Panc1 (cell line): ENCODE measurements at regions not wholly inside any gene's neighbourhood (a gene's known extent, or its start where the extent isn't known, plus 50 kb on each side); places are given as distances from the start of the nearest gene placed in this dataset.

Experiments used
- ATAC-seq: fragments of 200-7000 bp; cut with Tn5 transposase; 2 replicates; pipeline ENCODE4 v1.9.1; 2020; ENCODE audit warnings: mild to moderate bottlenecking, moderate library complexity
- BruUV-seq: library from RNA; stranded (reverse); fragments of 400-500 nt; replicated peaks from 2 replicates; lab custom pipeline; 2021; lab: Mats Ljungman, UMichigan
- CTCF ChIA-PET: fragments of 300-600 bp; sonication (Branson Sonifier 250); formaldehyde crosslinking; loops from one replicate; lab custom pipeline; 2022; ENCODE audit warnings: antibody characterized with exemption; lab: Charles Lee
- POLR2A ChIA-PET: fragments of 300-600 bp; sonication (Branson Sonifier 250); formaldehyde crosslinking; loops from one replicate; lab custom pipeline; 2022; ENCODE audit warnings: antibody characterized with exemption; lab: Charles Lee
- DNase-seq: peaks from one replicate; pipeline ENCODE4 v3.0.0-alpha.2; 2010; ENCODE audit warnings: low read depth, low spot score
- H3K27ac ChIP-seq: 2 replicates; pipeline ENCODE4 v1.5.1; 2011; ENCODE audit warnings: mild to moderate bottlenecking, low read length, inconsistent platforms
- H3K27me3 ChIP-seq: fragments of 200-500 bp; sonication (Bioruptor generic); 2 replicates; pipeline ENCODE4 v1.6.0; 2014; ENCODE audit warnings: low read length, inconsistent platforms; ENCODE audit not compliant: control insufficient read depth, insufficient read depth
- H3K36me3 ChIP-seq: fragments of 200-500 bp; sonication (Bioruptor generic); 2 replicates; pipeline ENCODE4 v1.5.1; 2014; ENCODE audit warnings: inconsistent platforms, mild to moderate bottlenecking, low read length, moderate library complexity; ENCODE audit not compliant: control insufficient read depth, insufficient read depth
- H3K4me1 ChIP-seq: 2 replicates; pipeline ENCODE4 v1.5.1; 2011; ENCODE audit warnings: inconsistent platforms, mild to moderate bottlenecking, low read length, moderate library complexity; ENCODE audit not compliant: control insufficient read depth, insufficient read depth
- H3K4me3 ChIP-seq, 2 experiments: 2 replicates each; pipeline ENCODE4 v1.5.1; 2011 to 2012; ENCODE audit warnings: low read depth in 2 of 2, low read length in 2 of 2, mild to moderate bottlenecking in 2 of 2, inconsistent platforms in 1 of 2, moderate library complexity in 1 of 2
- H3K9me3 ChIP-seq: fragments of 200-500 bp; sonication (Bioruptor generic); 2 replicates; pipeline ENCODE4 v1.5.1; 2014; ENCODE audit warnings: low read depth, mild to moderate bottlenecking, inconsistent platforms, low read length, moderate library complexity; ENCODE audit not compliant: control insufficient read depth, insufficient read depth
- CTCF ChIP-seq: fragments of 450-650 bp; IDR thresholded peaks from 2 replicates; pipeline ENCODE4 v1.5.1; 2017; ENCODE audit warnings: mild to moderate bottlenecking
- POLR2AphosphoS5 ChIP-seq: IDR thresholded peaks from 2 replicates; pipeline ENCODE4 v1.6.1; 2012; ENCODE audit warnings: mild to moderate bottlenecking, low read depth, low read length, moderate library complexity
- REST ChIP-seq, 2 experiments: IDR thresholded peaks; 2 replicates each; pipeline ENCODE4 v1.6.1; 2011 to 2012; ENCODE audit warnings: low read depth in 2 of 2, control low read depth in 1 of 2, low read length in 1 of 2, mild to moderate bottlenecking in 1 of 2, moderate library complexity in 1 of 2; ENCODE audit not compliant: insufficient read depth in 1 of 2
- SIN3A ChIP-seq: IDR thresholded peaks from 2 replicates; pipeline ENCODE4 v1.6.1; 2012; ENCODE audit warnings: low read depth, mild to moderate bottlenecking, low read length, moderate library complexity, borderline replicate concordance; ENCODE audit not compliant: insufficient read depth
- TCF7L2 ChIP-seq: IDR thresholded peaks from 2 replicates; pipeline ENCODE4 v1.6.1; 2011; ENCODE audit warnings: mild to moderate bottlenecking, low read depth, low read length, inconsistent platforms
- in situ Hi-C: cut with HindIII; loops from 2 replicates; pipeline ENCODE4 v1.10.0; 2016; ENCODE audit warnings: low sequenced_read_pairs, low pct_unique_long_range_greater_than_20kb
- intact Hi-C: fragments of 100-400 bp; cut with micrococcal nuclease; formaldehyde crosslinking; loops from one replicate; pipeline ENCODE4 v1.10.0; 2022; ENCODE audit not compliant: unreplicated experiment

- CTCF ChIA-PET, result no interaction called here
- DNase-seq, result no peak
- no peak for TF ChIP-seq POLR2AphosphoS5
- no peak for TF ChIP-seq SIN3A
- no peak for TF ChIP-seq REST (IDR thresholded peaks at IDR 0.05; ENCODE audit: insufficient read depth in 1 of 2, low read depth in 2 of 2, low read length in 1 of 2)
- TF ChIP-seq CTCF, result no peak
- TF ChIP-seq TCF7L2, result no peak
- Histone ChIP-seq H3K4me1 (no peaks in the 10 kb centered on the region), H3K4me3 (no peak overlapping the region), H3K27ac (no peak overlapping the region), H3K36me3 (no peaks in the 10 kb centered on the region), H3K9me3 (no peaks in the 10 kb centered on the region), H3K27me3 (no peaks in the 10 kb centered on the region)
- no peak for ATAC-seq
- POLR2A ChIA-PET, result no interaction called here
- no TSS peak for BruUV-seq
- in situ Hi-C loops (no loop called here), intact Hi-C loops (loop anchor here (5.0 kb wide), 1 partner anchor 840 kb away; no protein-coding TSS in a partner anchor)
Observed at GRCh38 chr4:104017213-104017612, 297.4 kb upstream of the TACR3 start.

- Histone ChIP-seq H3K27me3 (no peaks in the 10 kb centered on the region), H3K27ac (no peak overlapping the region), H3K4me1 (no peaks in the 10 kb centered on the region), H3K36me3 (no peaks in the 10 kb centered on the region), H3K9me3 (no peaks in the 10 kb centered on the region), H3K4me3 (no peak overlapping the region)
- intact Hi-C loops, result loop anchor here (5.0 kb wide), 1 partner anchor 842 kb away; no protein-coding TSS in a partner anchor
- in situ Hi-C loops, result no loop called here
- BruUV-seq, result no TSS peak
- ChIA-PET POLR2A (no interaction called here), CTCF (no interaction called here)
- DNase-seq, result no peak
- ATAC-seq, result peak; percentile 71; the same call in 1 of the 2 replicates
- TF ChIP-seq POLR2AphosphoS5, result no peak
- no peak for TF ChIP-seq TCF7L2
- peak; percentile 54; the same call in 1 of the 2 replicates for TF ChIP-seq CTCF
Observed at GRCh38 chr4:104015680-104016079, 295.9 kb upstream of the TACR3 start.
